ENCODE measurements at regions not wholly inside any gene's neighbourhood (a gene's known extent, or its start where the extent isn't known, plus 50 kb on each side); places are given as distances from the start of the nearest gene placed in this dataset.

DNA sequence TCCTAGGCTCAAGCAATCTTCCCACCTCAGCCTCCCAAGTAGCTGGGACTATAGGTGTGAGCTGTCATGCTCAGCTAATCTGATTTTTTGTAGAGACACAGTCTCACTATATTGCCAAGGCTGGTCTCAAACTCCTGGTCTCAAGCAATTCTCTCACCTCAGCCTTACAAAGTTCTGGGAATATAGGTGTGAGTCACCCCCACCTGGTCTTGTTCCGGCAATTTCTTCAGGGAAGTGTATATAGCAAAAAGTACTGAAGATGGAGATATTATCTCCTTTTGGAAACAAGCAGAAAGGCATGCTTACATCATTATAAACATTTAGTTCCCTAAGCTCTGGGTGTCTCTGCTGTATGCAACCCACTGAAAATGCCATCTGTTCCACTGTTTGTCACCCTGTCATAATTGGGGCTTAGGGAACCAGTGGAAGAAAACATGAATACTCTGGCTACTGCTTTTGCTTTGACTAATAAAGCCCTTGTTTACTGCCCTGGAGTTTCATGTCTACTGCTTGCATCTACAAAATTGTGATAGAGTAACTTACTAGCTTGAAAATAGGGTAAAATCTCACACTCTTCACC is 940.2 kb downstream of the GALC start:
- Histone ChIP-seq H3K18ac (ENCODE audit: low read depth, low read length) (no peak overlapping the region), H3K23ac (ENCODE audit: low read depth, low read length) (no peak overlapping the region), H4K5ac (ENCODE audit: low read depth, low read length) (no peak overlapping the region), H3K56ac (ENCODE audit: extremely low read depth, insufficient read depth, low read length) (no peak overlapping the region), H4K8ac (ENCODE audit: low read depth in 2 of 2, low read length in 2 of 2) (no peak overlapping the region), H3K9me3 (ENCODE audit: control insufficient read depth, insufficient read depth, low read length) (no peaks in the 10 kb centered on the region), H3K79me1 (ENCODE audit: low read depth in 1 of 2, low read length in 2 of 2) (no peaks in the 10 kb centered on the region), H2BK120ac (ENCODE audit: low read depth, low read length) (no peak overlapping the region), H3K4me1 (ENCODE audit: control insufficient read depth, insufficient read depth, low read length) (no peaks in the 10 kb centered on the region), H3K4ac (ENCODE audit: low read depth, low read length) (no peak overlapping the region), H2BK15ac (ENCODE audit: low read depth, low read length) (no peak overlapping the region), H3K36me3 (ENCODE audit: control insufficient read depth, insufficient read depth, low read length) (no peaks in the 10 kb centered on the region), H3K27ac (ENCODE audit: insufficient read depth, low read length) (no peak overlapping the region), H4K91ac (ENCODE audit: insufficient read depth, low read depth, low read length) (no peak overlapping the region), H4K20me1 (ENCODE audit: insufficient read depth, low read length) (no peaks in the 10 kb centered on the region), H2BK20ac (ENCODE audit: low read depth, low read length) (no peak overlapping the region), H2AK5ac (ENCODE audit: low read depth, low read length) (no peak overlapping the region), H2AFZ (replicated peaks; ENCODE audit: low read length, poor library complexity) (no peak overlapping the region), H2AK9ac (replicated peaks; ENCODE audit: low read depth, low read length, poor library complexity) (no peak overlapping the region), H3K4me3 (ENCODE audit: insufficient read depth, low read depth, low read length) (no peak overlapping the region), H3K14ac (replicated peaks; ENCODE audit: low read depth, low read length) (no peak overlapping the region), H2BK5ac (ENCODE audit: low read depth, low read length, poor library complexity, severe bottlenecking) (no peak overlapping the region), H3K4me2 (ENCODE audit: low read depth, low read length) (no peak overlapping the region), H3K9ac (ENCODE audit: low read depth, low read length) (no peak overlapping the region), H3K27me3 (ENCODE audit: control insufficient read depth, insufficient read depth, low read length) (no peaks in the 10 kb centered on the region), H3K9me1 (ENCODE audit: insufficient read depth, low read length) (no peaks in the 10 kb centered on the region)
- no TSS peak for BruUV-seq (replicated peaks)
- DNase-seq: no peak
- ATAC-seq (ENCODE audit: low read depth): no peak
- ChIA-PET CTCF (no interaction called here), POLR2A (ENCODE audit: unreplicated experiment) (no interaction called here)
- intact Hi-C loops (cut with micrococcal nuclease) (loop anchor here (5.0 kb wide), 1 partner anchor 1515 kb away; no protein-coding TSS in a partner anchor), dilution Hi-C loops (cut with HindIII; ENCODE audit: low sequenced_read_pairs, unreplicated experiment) (no loop called here), in situ Hi-C loops (cut with MboI; ENCODE audit: low sequenced_read_pairs) (no loop called here)
- whole genome bisulfite sequencing, 2 experiments (ENCODE audit: extremely low coverage in 2 of 2, insufficient read length in 1 of 2): no CpG with 5 or more reads among the region's 1 CpG
- TF ChIP-seq CEBPB (IDR thresholded peaks at IDR 0.05; ENCODE audit: low read depth, low read length): no peak

All from IMR-90 (cell line).